NCI-H2171 treated with DMSO at 0.1 percent for 48 hours (cell line): ENCODE measurements at regions not wholly inside any gene's neighbourhood (a gene's known extent, or its start where the extent isn't known, plus 50 kb on each side); places are given as distances from the start of the nearest gene placed in this dataset.
"Not testable (repeated sequence)": the region's sequence is repeated elsewhere in the genome, so short reads cannot be mapped to it uniquely, and the experiment has no call there.

ENCODE experiments used
- DNase-seq: peaks from one replicate; lab custom pipeline; 2025; lab: John Stamatoyannopoulos, UW

DNA sequence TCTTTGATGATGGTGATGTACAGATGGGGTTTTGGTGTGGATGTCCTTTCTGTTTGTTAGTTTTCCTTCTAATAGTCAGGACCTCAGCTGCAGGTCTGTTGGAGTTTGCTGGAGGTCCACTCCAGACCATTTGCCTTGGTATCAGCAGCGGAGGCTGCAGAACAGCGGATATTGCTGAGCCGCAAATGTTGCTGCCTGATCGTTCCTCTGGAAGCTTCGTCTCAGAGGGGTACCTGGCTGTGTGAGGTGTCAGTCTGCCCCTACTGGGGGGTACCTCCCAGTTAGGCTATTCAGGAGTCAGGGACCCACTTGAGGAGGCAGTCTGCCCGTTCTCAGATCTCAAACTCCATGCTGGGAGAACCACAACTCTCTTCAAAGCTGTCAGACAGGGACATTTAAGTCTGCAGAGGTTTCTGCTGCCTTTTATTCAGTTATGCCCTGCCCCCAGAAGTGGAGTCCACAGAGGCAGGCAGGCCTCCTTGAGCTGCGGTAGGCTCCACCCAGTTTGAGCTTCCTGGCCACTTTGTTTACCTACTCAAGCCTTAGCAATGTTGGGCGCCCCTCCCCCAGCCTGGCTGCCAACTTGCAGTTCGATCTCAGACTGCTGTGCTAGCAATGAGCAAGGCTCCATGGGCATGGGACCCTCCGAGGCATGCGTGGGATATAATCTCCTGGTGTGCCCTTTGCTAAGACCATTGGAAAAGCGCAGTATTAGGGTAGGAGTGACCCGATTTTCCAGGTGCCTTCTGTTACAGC is 264.5 kb downstream of the MATN1 start:
- DNase-seq: not testable (repeated sequence)

DNA sequence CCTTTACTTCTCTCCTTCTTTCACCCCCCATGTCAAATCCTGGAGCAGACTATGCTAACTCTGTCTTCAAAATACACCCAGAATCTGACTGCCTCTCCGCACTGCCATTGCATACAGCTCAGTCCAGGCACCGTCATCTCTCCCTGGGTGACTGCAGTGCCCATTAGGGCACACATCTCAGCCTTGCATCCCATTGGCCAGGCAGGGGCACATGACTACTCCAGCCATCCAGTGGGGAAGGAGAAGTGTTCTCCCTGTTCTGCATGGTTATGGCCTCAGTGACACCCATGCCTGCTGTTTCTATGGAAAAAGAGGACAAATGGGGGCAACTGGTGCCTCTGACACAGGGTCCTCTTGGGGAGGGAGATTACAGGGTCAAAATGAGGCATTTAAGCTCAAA is 270.5 kb downstream of the MATN1 start:
- DNase-seq: no peak

DNA sequence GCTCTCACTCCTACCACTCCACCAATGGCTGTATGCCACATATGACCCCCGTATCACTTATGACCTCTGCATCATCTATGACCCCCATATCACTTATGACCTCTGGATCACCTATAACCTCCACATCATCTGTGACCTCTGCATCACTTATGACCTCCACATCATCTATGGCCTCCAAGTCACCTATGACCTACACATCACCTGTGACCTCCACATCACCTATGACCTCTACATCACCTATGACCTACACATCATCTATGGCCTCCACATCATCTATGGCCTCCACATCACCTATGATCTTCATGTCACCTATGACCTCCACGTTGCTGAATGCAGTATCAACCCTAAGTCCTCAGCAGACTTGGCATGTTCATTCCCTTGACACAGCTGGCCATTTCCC is 271.2 kb downstream of the MATN1 start:
- DNase-seq: no peak

DNA sequence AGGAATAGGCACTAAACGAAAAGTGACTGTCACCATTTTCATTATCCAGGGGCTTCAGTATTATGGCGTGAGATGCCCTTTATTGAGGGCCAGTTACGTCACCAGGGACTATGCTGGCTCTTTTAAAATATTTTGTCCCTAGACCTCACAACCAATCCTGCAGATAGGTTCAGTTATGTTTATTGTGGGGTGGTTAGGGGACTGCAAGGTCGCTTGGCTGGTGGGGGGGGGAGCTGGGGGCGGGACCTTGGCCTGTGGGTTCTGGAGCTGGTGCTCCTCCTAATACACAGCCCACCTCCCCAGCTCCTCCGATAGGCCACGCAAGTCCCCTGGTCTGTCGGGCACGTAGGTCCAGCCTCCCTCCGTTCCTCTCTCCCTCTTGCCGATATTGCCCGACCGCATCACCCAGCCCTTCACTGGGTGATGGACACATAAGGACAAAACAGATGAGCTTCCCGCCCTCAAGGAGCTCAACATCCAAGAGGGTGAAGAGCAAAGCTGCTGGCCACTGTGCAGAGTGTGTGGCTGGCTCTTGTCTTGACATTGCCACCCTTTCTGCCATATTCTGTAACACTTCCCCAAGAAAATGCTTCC is 271.8 kb downstream of the MATN1 start:
- no peak for DNase-seq

DNA sequence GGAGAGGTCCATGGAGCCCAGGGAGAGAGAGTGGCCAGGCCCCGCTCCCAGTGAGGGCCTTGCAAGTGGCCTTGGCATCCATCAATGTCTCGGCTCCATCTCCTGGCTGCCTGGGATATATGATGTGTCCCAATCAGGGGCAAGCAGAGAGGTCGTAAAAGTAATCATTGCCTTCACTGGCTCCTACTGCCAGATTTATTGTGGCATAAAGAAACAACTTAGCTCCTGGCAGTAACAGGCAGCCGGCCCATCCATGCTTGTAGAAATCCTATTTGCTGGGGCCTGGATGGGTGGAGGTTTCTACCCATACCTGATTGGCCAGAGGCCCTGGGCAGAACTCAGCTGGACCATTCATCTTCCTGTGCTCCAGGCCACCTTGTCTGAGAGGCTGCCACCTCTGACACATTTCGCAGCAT is 272.6 kb downstream of the MATN1 start:
- no peak for DNase-seq

DNA sequence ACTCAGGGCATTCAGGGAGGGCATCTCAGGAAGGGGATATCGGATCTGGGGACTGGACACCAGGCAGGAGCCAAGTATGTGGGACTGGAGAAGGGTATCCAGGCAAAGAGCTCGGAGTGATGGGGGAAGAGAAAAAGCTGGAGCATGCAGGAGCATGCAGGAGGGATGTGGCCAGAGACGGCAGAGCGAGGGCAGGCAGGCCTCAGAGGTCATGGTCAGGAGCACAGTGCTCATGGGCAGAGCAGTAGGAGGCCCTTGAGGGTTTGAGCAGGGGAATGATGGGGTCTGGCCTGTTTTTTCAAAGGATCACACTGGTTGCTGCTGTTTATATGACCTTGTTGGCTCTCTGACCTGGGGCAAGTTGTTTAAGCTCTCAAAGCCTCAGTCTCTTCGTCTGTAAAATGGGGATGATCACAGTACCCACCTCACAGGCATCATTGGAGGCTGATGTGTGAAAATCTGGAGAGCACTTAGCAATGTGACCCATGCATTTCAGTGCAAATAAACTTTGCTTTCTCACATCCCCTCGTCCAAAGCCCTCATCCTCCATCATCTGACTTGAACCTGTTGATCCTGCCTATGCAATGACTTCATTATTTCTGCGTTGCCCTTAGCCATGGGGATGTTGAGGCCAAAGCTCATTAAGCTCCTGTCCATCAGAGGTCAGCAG is 273.1 kb downstream of the MATN1 start:
- DNase-seq: no peak

DNA sequence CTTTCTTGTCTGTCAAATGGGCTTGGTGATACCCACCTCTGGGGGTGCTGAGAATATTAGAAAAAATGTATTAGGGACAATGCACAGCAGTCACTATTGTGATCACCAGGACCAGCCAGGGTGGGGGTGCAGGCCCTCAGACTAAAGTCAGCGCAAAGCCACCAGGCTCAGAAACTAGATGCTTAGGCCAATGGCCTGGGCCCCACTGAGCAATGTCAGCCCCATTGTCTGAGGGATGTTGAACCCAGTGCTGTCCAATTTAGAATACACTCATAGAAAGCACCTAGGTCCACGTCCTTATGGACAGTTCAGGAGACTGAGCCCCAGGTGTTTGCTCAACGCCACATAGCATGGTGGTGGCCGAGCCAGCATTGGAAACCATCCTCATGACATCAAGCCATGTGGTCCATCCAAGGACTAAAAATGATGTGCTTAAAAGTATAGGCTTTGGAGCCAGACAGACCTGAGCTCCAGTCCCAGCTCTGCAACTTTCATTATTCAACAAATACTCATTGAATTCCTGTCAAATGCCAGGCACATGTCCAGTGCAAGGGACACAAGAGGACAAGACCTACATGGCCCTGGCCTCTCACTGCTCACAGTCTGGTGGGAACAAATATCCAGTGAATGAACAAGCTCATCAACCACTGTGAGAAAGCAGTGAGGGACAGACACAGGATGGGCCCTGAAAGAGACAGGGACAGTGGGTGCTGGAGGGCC is 273.8 kb downstream of the MATN1 start:
- no peak for DNase-seq

DNA sequence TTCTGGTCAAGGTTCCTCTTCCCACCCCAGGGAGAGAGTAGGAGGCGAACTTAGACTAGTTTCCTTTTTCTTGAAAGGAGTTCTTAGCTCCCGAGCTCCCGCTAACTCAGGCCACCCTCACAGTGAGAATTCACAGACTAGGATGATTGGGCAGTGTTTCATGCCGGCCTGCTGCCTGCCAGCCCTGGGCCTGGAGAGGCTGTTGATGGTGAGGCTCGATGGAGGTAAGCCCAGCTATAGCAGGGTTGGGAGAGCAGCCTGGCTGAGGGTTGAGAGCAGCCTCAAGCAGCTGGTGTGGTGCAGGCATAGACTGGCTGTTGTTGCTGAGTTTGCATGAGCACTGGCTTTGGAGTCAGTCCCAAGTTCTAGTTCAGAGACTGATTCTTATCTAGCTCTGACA is 274.4 kb downstream of the MATN1 start:
- no peak for DNase-seq

DNA sequence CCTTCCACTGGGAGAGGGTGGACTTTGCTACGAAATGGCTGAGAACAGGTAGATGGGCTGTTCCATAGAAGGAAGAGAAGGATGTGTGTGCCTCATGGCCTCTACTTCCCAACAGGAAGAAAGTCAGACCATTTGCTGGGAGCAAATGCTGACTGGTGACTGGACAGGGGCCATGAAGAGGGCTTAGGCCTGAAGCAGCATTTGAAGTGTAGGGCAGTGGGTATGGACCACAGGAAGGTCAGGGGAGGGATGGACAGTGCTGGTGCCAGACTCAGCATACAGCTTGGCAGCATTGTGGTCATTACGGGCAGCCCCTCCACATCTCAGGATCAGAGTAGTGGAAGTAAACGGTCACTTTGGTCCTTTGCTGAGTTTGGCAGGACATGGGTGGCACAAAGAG is 275.7 kb downstream of the MATN1 start:
- no peak for DNase-seq

DNA sequence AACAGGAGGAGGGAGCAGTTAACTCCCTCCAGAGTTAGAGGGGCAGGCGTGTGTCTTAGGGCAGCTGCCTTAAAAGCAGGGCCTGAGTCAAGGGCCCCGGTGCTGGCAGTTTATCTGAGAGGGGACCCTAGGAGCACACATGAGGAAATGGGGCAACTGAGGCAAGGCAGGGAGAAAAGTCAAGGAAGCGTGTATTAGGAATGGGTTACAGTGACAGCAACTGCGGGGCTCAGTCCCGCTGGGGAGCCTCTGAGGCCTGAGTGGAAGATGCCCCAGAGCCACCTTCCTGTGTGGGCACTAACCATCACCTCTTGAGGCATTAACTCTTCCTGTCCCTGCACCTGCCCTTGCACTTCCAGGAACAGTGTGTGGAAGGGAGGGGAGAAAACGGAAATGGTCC is 276.3 kb downstream of the MATN1 start:
- DNase-seq: no peak

DNA sequence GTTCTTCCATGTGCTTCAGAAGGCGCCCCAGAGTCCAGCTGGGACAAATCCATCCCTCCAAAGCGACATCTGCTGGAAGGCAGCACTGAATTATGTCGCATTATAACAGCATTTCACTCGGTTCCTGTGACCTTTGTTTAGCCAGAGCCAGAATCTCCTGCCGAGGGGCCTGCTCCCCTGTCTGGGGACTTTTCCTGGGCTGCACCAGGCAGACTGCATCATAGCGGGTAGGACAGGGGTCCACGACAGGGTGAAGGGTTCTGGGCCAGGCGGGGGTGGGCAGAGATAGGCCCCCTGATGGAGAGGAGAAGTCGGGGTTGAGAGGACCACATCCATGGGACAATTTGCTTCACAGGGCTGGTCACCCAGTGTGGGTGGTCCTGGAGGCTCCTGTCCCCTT is 276.9 kb downstream of the MATN1 start:
- DNase-seq: no peak

DNA sequence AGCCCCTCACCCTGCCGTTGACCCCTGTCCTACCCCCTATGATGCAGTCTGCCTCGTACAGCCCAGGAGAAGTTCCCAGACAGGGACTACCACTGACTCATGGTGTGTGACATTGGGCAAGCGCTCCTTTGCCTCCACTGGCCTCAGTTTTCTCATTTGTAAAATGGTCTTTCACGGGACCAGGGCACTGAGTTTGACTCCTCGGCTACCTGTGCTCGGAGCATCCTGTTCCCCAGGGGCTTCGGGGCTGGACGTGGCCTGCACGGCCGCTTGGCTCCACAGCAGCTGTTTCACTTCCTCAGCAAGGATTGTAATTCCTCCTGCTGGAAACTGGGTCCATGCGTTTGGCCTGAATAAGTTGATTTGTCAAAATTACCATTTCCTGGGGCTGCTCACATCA is 277.3 kb downstream of the MATN1 start:
- no peak for DNase-seq

DNA sequence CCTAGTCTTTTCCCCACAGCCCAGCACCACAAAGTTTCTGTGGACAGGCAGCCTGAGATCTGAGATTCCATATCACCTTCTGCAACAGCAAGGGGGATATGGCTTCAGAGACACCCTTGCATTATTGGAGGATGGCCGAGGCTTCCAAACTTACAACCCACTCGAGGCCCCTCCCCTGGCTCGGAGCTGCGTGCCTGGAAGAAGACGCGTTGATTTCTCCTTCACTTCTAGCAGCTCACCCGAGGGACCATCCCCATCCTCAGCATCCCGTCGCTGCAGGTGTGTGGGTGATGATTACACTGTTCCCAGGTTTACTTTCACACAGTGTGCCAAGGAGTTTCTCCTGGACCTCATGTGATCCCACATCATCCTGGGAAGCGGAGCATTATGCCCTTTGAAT is 277.9 kb downstream of the MATN1 start:
- DNase-seq: no peak

DNA sequence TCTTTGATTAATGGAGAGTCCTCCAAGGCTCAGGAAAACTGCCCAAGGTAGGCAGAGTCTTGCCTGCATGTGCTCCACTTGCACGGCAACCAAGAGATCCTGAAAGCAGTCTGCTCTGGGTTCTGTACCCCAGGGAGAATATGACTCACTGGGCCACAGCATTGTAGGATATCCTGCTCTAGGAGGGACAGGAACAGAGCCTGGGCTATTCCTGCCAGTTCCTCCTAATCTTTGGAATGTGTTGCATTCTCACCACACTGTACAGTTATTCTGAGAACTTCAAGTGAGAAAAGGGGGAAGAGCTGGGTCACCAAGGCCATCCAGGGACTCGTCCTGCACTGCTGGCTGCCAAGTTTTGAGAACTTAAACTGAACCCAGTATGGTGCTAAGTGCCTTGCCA is 278.5 kb downstream of the MATN1 start:
- DNase-seq: no peak

DNA sequence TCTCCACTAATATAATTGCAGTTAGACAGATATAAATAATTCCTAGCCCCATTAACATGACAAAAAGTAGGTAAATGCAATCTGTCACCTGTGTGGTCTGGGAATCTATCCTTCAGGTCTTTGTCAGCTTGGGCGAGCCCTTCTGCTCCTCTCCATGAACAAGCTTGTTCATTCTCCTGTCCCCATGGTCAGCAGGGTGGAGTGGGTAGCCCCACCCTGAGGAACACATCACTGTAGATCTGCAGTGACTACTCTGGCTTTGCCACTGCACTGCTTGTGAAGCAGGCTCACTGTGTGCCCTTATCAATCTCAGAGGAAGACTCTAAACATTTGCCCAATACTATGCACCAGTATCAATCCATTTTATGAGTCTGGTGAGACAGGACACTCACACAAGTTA is 279.0 kb downstream of the MATN1 start:
- no peak for DNase-seq

DNA sequence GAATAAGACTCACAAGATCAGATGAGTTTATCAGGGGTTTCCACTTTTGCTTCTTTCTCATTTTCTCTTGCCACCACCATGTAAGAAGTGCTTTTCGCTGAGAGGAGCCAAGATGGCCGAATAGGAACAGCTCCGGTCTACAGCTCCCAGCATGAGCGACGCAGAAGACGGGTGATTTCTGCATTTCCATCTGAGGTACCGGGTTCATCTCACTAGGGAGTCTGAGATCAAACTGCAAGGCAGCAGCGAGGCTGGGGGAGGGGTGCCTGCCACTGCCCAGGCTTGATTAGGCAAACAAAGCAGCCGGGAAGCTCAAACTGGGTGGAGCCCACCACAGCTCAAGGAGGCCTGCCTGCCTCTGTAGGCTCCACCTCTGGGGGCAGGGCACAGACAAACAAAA is 285.1 kb downstream of the MATN1 start:
- DNase-seq: not testable (repeated sequence)

DNA sequence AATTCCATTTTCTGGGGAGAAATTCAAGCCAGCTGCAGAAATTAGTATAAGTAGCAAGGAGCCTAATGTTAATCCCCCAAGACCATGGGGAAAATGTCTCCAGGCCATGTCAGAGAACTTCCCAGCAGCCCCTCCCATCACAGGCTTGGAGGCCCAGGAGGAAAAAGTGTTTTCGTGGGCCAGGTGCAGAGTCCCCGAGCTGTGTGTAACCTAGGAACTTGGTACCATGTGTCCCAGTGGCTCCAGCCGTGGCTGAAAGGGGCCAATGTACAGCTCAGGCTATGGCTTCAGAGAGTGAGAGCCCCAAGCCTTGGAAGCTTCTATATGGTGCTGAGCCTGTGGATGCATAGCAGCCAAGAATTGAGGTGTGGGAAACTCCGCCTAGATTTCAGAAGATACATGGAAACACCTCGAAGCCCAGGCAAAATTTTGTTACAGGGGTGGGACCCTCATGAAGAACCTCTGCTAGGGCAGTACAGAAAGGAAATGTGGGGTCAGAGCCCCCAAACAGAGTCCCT is 286.3 kb downstream of the MATN1 start:
- DNase-seq: no peak

DNA sequence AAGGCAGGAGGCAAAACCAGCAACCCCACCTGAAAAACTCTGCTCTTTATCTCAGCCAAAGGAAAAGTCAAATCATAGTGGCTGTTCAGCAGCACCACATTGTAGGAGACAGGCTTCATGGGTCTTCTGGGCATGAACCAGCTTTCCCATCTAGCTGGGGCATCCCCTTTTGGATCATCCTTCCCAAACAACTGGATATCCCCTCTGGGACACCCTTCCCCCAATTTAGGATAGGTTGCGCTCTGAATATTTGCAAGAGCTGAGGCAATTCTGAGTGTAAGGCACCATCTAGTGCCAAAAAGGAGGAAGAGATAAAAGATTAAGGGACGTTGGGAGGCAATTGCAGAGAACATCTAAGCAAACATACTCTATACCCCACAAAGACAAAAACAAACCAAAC is 295.8 kb downstream of the MATN1 start:
- DNase-seq: no peak

DNA sequence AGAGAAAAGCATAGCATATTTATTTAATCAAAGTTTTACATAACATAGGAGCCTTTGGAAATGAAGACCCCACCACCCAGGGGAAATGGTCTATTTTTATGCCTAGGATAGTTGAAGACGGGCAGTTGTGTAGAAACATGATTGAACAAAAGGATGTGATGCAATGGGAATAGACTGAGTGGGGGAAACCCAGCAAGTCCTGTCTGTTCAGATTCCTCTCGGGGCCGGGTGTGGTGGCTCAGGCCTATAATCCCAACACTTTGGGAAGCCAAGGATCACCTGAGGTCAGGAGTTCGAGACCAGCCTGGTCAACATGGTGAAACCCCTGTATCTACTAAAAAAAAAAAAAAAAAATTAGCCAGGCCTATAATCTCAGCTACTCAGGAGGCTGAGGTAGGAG is 298.3 kb downstream of the MATN1 start:
- no peak for DNase-seq

DNA sequence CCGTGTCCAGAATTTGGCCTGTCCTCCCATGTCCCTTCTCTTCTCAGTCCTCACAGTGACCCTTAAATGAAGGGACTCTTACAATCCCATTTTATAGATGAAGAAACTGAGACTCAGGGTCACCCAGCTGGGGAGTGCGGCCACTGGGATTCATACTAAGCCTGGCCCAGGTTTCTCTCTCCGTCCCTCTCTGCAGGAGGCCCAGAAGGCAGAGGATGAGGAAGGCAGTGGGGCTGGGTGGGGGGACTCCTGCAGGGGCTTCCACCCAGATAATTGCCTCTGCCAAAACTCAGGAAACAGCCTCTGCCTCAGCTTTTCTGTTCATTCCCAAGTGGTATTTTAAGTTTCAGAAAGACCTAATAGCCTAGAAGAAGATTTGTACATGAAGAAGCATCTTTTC is 299.8 kb downstream of the MATN1 start:
- no peak for DNase-seq

DNA sequence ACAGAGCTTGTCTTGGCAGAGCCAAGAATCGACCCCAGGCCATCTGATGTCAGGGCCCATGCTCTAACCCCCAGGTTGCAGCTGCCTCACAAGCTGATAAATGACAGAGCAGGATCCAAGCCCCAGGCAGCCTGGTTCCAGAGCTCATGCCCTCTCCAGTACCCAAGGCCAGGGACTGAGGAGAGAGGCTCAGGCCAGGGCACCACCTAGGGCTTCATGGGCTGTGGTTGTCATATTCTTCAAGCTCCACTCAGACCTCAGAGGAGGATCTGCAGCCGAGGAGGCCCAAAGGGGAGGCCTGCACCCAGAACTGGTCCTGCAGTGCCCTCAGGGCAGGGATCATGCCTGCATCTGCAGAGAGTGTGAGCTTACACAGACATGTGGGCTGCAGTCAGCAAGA is 301.1 kb downstream of the MATN1 start:
- no peak for DNase-seq

DNA sequence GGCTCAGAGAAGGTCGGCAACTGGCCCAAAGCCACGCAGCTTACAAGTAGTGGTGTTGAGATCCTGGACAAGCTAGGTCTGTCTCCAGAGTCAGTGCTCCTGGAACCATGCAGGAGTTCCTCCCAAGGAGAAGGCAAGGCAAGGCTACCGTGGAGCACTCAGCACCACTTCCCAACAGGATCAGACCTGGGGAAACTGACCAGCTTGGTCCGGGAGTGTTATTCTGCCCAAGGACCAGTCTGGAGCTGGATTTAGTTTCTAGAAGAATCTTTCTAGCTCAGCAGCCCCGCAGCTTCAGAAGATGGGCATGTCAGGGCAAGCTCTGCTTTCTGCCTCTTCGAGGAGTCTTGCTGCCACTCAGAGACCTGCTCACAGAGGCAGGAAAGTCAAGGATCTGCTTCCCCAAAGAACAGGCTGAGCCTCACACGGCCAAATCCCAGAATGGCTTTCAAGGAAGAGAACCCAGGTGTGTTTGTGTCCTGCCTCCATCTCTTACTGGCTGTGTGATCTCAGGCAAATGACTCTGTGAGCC is 302.8 kb downstream of the MATN1 start:
- DNase-seq: no peak
